Right lung (tissue), 2 donors: ENCODE measurements at regions not wholly inside any gene's neighbourhood (a gene's known extent, or its start where the extent isn't known, plus 50 kb on each side); places are given as distances from the start of the nearest gene placed in this dataset.
A peak's percentile ranks its signal among the peaks of the same experiment; 100 is the strongest.

ENCODE experiments used
- DNase-seq, 2 donors: peaks; one replicate each; pipeline ENCODE4 v3.0.0-alpha.2; 2013

GRCh38 chr3:150268426-150269391 lies 139.4 kb upstream of the TSC22D2 start:
- no peak for DNase-seq

DNA sequence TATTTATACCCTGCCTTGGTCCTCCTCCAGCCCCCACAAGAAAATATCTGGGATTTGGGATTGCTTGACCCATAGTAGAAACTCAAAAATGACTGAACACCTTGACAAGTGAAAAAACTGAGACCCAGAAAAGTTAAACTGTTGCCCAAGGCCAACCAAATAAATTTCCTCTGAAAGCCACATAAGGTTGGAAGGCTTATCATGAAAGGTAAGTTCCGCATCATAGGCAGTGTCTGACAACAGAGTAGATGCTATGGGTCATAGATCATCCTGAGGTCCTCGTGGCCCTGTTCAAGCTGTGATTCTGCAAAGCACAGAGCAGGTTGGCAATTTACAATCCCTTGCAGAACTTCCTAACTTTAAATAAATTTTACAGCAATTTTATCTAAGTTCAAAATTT lies 140.8 kb upstream of the TSC22D2 start:
- no peak for DNase-seq

GRCh38 chr3:150265305-150265704 lies 142.8 kb upstream of the TSC22D2 start:
- DNase-seq: no peak

GRCh38 chr3:150264561-150265279 lies 143.4 kb upstream of the TSC22D2 start:
- no peak for DNase-seq

DNA sequence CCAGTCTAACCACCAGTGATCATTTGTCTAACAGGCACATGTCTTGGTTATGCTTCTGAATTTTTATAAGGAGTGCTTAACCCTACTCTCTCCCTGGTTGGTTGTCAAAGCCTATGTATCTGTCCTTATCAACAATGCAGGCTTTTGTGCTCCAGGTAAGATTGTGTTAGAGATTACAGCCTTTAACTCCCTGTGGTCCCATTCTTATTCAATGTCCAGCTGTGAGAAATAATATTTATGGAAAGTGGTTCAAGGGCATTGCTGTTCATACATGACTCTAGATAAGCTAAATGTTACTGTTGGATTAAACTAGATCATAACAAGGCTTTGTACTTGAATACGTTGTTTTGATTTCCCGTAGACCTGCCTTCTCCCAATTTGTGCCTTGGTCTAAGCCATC lies 146.1 kb upstream of the TSC22D2 start:
- no peak for DNase-seq

GRCh38 chr3:150261418-150261817 lies 146.7 kb upstream of the TSC22D2 start:
- no peak for DNase-seq

- DNase-seq: peak; percentile 76 to 85
These were observed 147.7 kb upstream of the TSC22D2 start for GRCh38 chr3:150260398-150260710.

GRCh38 chr3:150259526-150260397 lies 148.3 kb upstream of the TSC22D2 start:
- peak; percentile 88 to 90 for DNase-seq

DNA sequence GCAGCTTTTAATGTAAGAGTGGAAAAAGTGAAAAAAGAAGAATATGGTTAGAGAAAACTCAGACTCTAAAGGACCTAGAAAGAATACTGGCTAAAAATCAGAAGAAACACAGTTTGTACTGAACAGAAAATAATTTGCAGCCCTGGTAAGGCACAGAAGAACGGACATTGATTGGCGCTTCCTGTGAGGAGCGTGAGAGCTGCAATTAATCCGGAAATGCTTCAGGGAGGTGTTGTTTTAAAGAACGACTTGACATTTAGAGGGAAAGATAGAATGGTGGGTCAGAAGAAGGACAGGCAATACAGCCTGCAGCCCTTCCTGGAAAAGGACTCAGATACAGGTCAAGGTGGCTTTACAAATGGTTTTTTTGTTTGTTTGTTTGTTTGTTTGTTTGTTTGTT lies 151.3 kb upstream of the TSC22D2 start:
- no peak for DNase-seq

GRCh38 chr3:150256318-150256717 lies 151.8 kb upstream of the TSC22D2 start:
- no peak for DNase-seq

DNA sequence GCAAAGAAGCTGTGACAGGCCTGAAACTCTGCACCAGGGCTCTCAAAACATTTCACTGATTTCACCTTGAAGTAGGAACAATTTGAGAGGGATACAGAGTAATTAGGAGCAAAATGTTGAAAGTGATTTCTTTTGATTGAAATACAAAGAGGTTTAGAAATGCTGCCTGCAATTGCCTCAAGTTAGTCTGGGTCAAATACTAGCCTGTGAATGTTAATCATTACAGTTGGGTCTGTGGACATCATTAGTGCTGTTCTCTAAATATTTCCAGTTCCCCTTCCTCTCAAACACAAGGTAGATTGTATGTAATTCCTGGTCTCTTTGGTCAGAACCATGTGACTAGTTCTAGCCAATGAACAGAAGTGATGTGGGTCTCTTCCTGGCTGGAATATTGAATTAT lies 152.3 kb upstream of the TSC22D2 start:
- DNase-seq: no peak

- no peak for DNase-seq
These were observed 152.7 kb upstream of the TSC22D2 start for GRCh38 chr3:150255413-150255812.

GRCh38 chr3:150254309-150254708 lies 153.8 kb upstream of the TSC22D2 start:
- no peak for DNase-seq

DNA sequence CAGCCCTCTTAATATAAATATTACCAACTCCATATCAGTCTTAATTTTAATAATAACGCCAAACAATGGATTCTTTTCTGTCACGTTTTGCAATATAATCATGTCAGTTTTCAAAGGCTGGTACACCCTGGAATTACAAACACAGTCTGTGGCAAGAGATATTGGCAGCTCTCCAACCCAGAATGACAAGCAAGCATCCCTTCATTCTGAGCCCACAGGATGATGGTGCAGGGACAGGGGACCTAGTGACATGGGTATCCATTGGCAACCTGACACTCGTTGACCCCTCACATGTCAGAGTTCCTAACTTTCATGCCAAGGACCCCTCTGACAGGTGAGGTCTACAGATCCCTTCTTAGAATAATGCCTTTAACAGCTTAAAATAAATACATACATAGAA lies 154.5 kb upstream of the TSC22D2 start:
- no peak for DNase-seq

DNA sequence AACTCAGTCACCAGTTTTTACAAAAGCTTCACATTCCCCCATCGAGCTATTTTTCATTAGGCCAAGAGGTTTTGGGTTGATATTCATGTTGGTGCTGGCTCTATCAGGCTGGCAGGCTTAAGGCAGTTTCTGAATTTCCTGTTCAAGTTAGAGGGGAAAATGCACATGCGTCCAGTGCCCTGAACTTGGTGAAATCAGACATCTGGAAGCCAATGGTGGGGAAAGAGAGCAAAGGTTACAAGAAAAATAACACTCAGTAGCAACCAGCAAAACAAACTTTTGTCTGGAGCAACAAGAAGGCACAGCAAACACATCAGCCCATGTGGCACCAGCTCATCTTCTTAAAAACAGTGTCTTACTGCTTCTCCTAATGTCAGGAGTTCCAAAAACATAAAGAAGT lies 155.6 kb upstream of the TSC22D2 start:
- no peak for DNase-seq

DNA sequence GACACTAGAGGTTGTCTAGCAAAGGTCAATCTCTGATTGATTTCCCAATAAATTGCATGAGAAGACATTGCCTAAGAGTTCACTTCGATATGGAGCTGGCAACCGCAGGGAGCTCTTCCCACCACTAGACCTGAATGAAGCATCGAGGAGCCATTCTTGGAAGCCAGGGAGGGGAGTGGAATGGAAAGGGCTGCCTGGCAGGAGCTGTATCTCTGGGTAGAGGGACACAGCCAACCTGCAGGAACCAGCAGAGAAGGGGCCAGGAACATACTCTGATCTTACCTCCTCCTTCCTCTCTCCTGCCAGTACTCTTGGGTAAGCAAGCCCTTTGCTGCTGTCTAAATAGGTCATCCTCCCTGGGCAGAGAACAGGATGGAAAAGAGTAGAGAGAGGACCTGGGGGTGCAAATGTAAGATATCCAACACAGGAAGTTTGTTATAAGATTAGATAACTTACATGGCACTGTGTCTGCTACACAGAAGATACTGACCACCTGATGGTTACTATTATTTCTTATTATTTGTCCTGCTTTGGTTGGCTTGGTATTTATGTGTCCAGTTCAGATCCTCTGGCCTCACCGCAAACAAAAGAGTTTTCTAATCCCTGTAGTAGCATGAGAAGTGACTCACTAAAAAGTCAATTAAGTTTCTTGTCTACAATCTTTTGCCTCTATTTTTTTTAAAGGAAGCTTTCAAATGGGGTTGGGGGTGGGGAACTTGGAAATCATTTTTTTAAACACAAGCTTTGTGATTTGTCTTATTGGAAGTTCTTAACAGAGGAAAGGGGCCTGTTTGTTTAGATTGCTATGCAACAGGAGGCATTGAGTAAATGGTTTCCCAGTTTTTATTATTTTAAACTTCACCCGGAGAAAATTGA lies 156.7 kb upstream of the TSC22D2 start:
- no peak for DNase-seq

DNA sequence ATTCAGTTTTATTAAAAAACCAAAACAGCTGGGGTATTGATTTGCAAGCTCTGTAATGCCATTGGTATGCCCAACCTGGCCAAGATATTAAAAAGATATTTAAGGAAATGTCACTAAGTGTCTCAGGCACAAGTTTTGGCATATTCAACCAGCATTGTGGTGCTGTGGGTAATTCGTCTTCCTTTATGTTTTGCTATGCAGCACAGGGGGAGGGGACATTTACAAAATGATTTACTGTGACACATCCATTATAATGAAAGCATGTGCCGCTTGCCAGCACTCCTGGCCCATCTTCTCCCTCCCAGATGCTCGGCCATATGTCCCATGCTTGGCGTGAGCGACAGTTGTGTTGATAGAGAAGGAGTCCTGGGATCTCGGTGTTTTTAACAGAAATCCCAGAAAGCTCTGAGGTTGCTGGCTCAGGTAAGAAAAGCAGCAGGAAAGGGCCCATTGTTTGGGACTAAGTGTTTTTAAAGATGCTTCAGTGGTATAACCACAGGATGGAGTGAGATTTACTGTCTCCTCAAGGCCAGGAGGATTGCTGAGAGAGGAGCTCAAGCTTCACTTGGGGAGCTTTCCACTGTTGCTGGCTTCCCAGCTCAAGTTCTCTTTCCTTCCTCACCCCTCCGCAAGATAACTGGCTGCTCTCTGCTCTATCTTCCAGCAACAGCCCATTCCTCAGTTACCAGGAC lies 158.2 kb upstream of the TSC22D2 start:
- no peak for DNase-seq

GRCh38 chr3:150248888-150249681 lies 159.0 kb upstream of the TSC22D2 start:
- no peak for DNase-seq

GRCh38 chr3:150248116-150248887 lies 159.8 kb upstream of the TSC22D2 start:
- no peak for DNase-seq
